Stimulated activated CD8-positive, alpha-beta memory T cell treated with anti-CD3 and anti-CD28 coated beads, Interleukin-15, amount 100 ng/mL, for 1 hour (primary cell): ENCODE measurements at regions not wholly inside any gene's neighbourhood (a gene's known extent, or its start where the extent isn't known, plus 50 kb on each side); places are given as distances from the start of the nearest gene placed in this dataset.

ENCODE experiments used
- DNase-seq: peaks from one replicate; pipeline ENCODE4 v3.0.0-alpha.2; 2020; ENCODE audit warnings: low read depth

GRCh38 chr15:85941186-85941855 is 138.3 kb upstream of the AGBL1 start:
- no peak for DNase-seq

GRCh38 chr15:85942632-85943031 is 137.0 kb upstream of the AGBL1 start:
- DNase-seq = no peak

GRCh38 chr15:85943151-85943550 is 136.5 kb upstream of the AGBL1 start:
- no peak for DNase-seq

GRCh38 chr15:85943791-85944190 is 135.9 kb upstream of the AGBL1 start:
- no peak for DNase-seq

GRCh38 chr15:85947021-85947420 is 132.7 kb upstream of the AGBL1 start:
- no peak for DNase-seq

GRCh38 chr15:85947936-85948335 is 131.7 kb upstream of the AGBL1 start:
- DNase-seq = no peak

- DNase-seq = no peak
Observed at GRCh38 chr15:85950101-85950500, 129.6 kb upstream of the AGBL1 start.

- no peak for DNase-seq
Observed at GRCh38 chr15:85954586-85954985, 125.1 kb upstream of the AGBL1 start.

GRCh38 chr15:85955501-85956391 is 123.9 kb upstream of the AGBL1 start:
- no peak for DNase-seq

- no peak for DNase-seq
Observed at GRCh38 chr15:85956532-85957275, 123.0 kb upstream of the AGBL1 start.

GRCh38 chr15:85959611-85960010 is 120.1 kb upstream of the AGBL1 start:
- DNase-seq = no peak

GRCh38 chr15:85960381-85960780 is 119.3 kb upstream of the AGBL1 start:
- DNase-seq = no peak

- DNase-seq = no peak
Observed at GRCh38 chr15:85961821-85962220, 117.8 kb upstream of the AGBL1 start.

- DNase-seq = no peak
Observed at GRCh38 chr15:85963262-85963760, 116.4 kb upstream of the AGBL1 start.

- no peak for DNase-seq
Observed at GRCh38 chr15:85964471-85964870, 115.2 kb upstream of the AGBL1 start.

GRCh38 chr15:85967553-85967952 is 112.1 kb upstream of the AGBL1 start:
- no peak for DNase-seq

GRCh38 chr15:85972805-85973540 is 106.7 kb upstream of the AGBL1 start:
- no peak for DNase-seq

- no peak for DNase-seq
Observed at GRCh38 chr15:85973584-85974347, 105.9 kb upstream of the AGBL1 start.

GRCh38 chr15:85974348-85974705 is 105.3 kb upstream of the AGBL1 start:
- no peak for DNase-seq

GRCh38 chr15:85974742-85975141 is 104.9 kb upstream of the AGBL1 start:
- no peak for DNase-seq

- DNase-seq = no peak
Observed at GRCh38 chr15:85976102-85976501, 103.6 kb upstream of the AGBL1 start.
